NB4 (cell line): ENCODE measurements at regions not wholly inside any gene's neighbourhood (a gene's known extent, or its start where the extent isn't known, plus 50 kb on each side); places are given as distances from the start of the nearest gene placed in this dataset.
"Not testable (repeated sequence)": the region's sequence is repeated elsewhere in the genome, so short reads cannot be mapped to it uniquely, and the experiment has no call there.

ENCODE experiments used
- DNase-seq: peaks from one replicate; pipeline ENCODE4 v3.0.0; 2010; ENCODE audit warnings: low read depth
- H3K4me3 ChIP-seq: one replicate; pipeline ENCODE4 v1.5.1; 2011; ENCODE audit warnings: mild to moderate bottlenecking, low read depth, low read length, moderate library complexity
- CTCF ChIP-seq: IDR thresholded peaks from one replicate; pipeline ENCODE4 v1.5.1; 2012; ENCODE audit warnings: low read depth, low read length
- MAX ChIP-seq: IDR thresholded peaks from 2 replicates; pipeline ENCODE4 v1.6.1; 2011; ENCODE audit warnings: low read depth, low read length
- MYC ChIP-seq: IDR thresholded peaks from 2 replicates; pipeline ENCODE4 v1.6.1; 2011; ENCODE audit warnings: low read depth, low read length
- POLR2A ChIP-seq: IDR thresholded peaks from 2 replicates; pipeline ENCODE4 v1.6.1; 2011; ENCODE audit warnings: mild to moderate bottlenecking; ENCODE audit not compliant: insufficient read length; ENCODE audit errors: extremely low read depth

DNA sequence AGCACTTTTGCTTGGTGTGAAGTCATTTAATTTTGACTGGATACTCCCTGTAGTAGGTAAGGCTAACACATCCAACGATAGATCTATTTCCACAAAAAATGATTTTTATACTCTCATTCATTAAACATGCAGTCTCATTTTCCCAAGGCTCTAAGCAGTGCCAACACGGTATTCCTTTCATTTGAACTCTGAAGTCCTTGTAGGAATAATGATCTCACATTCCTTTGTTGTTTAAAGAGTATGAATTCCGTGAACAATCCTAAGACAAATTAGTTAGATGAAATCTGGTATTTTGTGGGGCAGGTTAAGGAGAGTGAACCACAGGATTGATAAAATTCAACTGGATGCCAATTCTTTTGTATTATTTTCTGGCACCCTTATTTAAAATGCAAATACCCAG, 66.6 kb downstream of the LACC1 start:
- no peak overlapping the region for H3K4me3 ChIP-seq
- TF ChIP-seq MYC (no peak), CTCF (no peak), POLR2A (no peak), MAX (no peak)
- DNase-seq, result no peak

DNA sequence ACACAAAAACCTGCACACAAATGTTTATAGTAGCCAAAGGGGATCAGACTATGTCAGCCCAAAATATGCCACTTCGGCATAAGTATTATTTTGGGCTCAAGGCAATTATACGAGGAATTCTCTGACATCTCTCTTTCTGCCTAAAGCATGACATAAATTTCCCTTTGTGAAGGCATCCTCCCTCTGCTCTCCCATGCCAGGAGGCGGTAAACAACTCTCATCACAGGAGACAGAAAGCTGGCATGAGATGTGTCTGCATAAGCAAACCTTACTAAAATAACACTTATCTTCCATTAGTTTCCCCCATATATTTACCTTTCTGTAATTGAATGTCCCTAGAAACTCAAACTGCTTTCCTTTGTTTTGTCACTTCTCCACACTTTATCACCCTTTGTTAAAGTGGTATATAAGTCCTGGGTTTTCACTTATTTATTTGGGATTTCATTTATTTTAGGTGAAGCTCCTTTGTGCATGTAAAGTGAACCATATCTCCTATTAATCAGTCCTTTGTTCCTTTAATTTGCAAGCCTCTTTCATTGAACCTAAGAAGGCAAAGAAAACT, 68.3 kb downstream of the LACC1 start:
- DNase-seq, result no peak
- no peak overlapping the region for H3K4me3 ChIP-seq
- TF ChIP-seq POLR2A (no peak), MYC (no peak), MAX (no peak), CTCF (no peak)

GRCh38 chr13:43953370-43953769, 73.7 kb downstream of the LACC1 start:
- no peak for DNase-seq
- TF ChIP-seq MAX (no peak), CTCF (no peak), POLR2A (no peak), MYC (no peak)
- no peak overlapping the region for H3K4me3 ChIP-seq

DNA sequence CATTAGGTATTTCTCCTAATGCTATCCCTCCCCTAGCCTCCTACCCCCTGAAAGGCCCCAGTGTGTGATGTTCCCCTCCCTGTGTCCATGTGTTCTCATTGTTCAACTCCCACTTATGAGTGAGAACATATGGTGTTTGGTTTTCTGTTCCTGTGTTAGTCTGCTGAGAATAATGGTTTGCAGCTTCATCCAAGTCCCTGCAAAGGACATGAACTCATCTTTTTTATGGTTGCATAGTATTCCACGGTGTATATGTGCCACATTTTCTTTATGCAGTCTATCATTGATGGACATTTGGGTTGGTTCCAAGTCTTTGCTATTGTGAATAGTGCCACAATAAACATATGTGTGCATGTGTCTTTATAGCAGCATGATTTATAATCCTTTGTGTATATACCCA, 77.3 kb downstream of the LACC1 start:
- not testable (repeated sequence) for DNase-seq, H3K4me3 ChIP-seq

DNA sequence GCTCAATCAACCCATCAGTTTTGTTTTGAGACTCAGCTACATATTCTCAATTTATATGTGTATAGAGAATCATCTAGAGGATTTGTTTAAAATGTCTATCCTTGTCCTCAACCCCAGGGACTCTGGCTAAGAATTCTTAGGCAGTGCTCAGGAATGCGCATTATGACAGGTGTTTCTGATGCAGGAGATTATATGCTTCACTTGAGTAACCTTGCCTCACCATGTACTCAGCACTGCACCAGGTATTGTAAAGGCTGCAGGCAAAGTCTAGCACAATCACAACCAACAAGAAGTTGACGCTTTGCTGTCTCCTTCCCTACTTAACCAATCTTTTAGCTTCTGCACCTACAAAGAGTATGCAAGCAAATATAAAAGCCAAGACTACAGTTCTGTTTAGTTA, 79.6 kb downstream of the LACC1 start:
- DNase-seq, result no peak
- TF ChIP-seq CTCF, result no peak
- no peak for TF ChIP-seq MYC
- no peak for TF ChIP-seq MAX
- TF ChIP-seq POLR2A, result no peak
- no peak overlapping the region for H3K4me3 ChIP-seq

- H3K4me3 ChIP-seq, result no peak overlapping the region
- TF ChIP-seq MAX, result no peak
- TF ChIP-seq CTCF, result no peak
- no peak for TF ChIP-seq MYC
- no peak for TF ChIP-seq POLR2A
- no peak for DNase-seq
These were observed 82.2 kb downstream of the LACC1 start for GRCh38 chr13:43961909-43962308.
